ENCODE measurements at regions not wholly inside any gene's neighbourhood (a gene's known extent, or its start where the extent isn't known, plus 50 kb on each side); places are given as distances from the start of the nearest gene placed in this dataset.

- WGBS, 2 experiments (ENCODE audit: extremely low coverage in 1 of 2, insufficient coverage in 1 of 2, insufficient read length in 1 of 2, insufficient replicate concordance in 2 of 2, low coverage in 1 of 2, low lambda C conversion rate in 2 of 2, missing lambda C conversion rate in 1 of 2), result 76% methylated on average over 9 of the region's 9 CpGs; no CpG with 5 or more reads in 1 of the 2 experiments
- no peak overlapping the region for H3K14ac ChIP-seq (ENCODE audit: insufficient read length)
- no peaks in the 10 kb centered on the region for H4K20me1 ChIP-seq (replicated peaks in 1 of 2; ENCODE audit: control insufficient read depth in 1 of 2, insufficient read depth in 2 of 2, low read length in 2 of 2)
- no peak overlapping the region for H4K5ac ChIP-seq (ENCODE audit: insufficient read length, low read depth, low read length)
- H3K56ac ChIP-seq (replicated peaks; ENCODE audit: insufficient read length, low read depth, low read length), result no peak overlapping the region
- H3K79me2 ChIP-seq (ENCODE audit: control insufficient read depth in 1 of 2, insufficient read depth in 2 of 2, low read length in 2 of 2), result no peaks in the 10 kb centered on the region
- H3K4me2 ChIP-seq (ENCODE audit: insufficient read depth in 1 of 2, low read depth in 2 of 2, low read length in 2 of 2), result no peak overlapping the region
- no peaks in the 10 kb centered on the region for H3K23me2 ChIP-seq (ENCODE audit: low read depth, low read length)
- H2AFZ ChIP-seq (ENCODE audit: low read length), result no peak overlapping the region
- H3K18ac ChIP-seq (ENCODE audit: extremely low read depth, low read length), result no peak overlapping the region
- no peak overlapping the region for H2BK20ac ChIP-seq (ENCODE audit: low read length)
- H4K8ac ChIP-seq (ENCODE audit: extremely low read depth, insufficient read depth, low read length), result 0 out of 2 replicates have a peak overlapping the region, but pooled peaks have one; percentile 3
- no peaks in the 10 kb centered on the region; a peak in 1 of 7 replicates for H3K27me3 ChIP-seq (replicated peaks in 1 of 4; ENCODE audit: control insufficient read depth in 3 of 4, extremely low read depth in 1 of 4, insufficient read depth in 3 of 4, low read length in 3 of 4)
- H3K4ac ChIP-seq (replicated peaks; ENCODE audit: insufficient read length, low read depth, low read length), result no peak overlapping the region
- no peak overlapping the region for H2BK120ac ChIP-seq (replicated peaks; ENCODE audit: low read depth, low read length)
- H2BK5ac ChIP-seq (ENCODE audit: low read depth, low read length), result no peak overlapping the region
- no peak overlapping the region for H3K9ac ChIP-seq (replicated peaks in 1 of 4; ENCODE audit: extremely low read depth in 1 of 4, low read depth in 3 of 4, low read length in 3 of 4)
- no peaks in the 10 kb centered on the region for H3K36me3 ChIP-seq (ENCODE audit: control insufficient read depth in 2 of 4, insufficient read depth in 4 of 4, low read length in 3 of 4)
- no peaks in the 10 kb centered on the region for H3K4me1 ChIP-seq (replicated peaks in 1 of 4; ENCODE audit: control insufficient read depth in 3 of 4, insufficient read depth in 4 of 4, low read length in 3 of 4)
- no peak overlapping the region for H2BK12ac ChIP-seq (ENCODE audit: low read depth, low read length)
- no peak overlapping the region for H2BK15ac ChIP-seq (ENCODE audit: low read length)
- no peak overlapping the region for H3K4me3 ChIP-seq (ENCODE audit: extremely low read depth in 1 of 4, insufficient read depth in 2 of 4, low read depth in 3 of 4, low read length in 4 of 4)
- H3K79me1 ChIP-seq (ENCODE audit: low read depth, low read length), result no peaks in the 10 kb centered on the region; the same call in 1 of the 2 replicates
- FAIRE-seq (no peak), DNase-seq (ENCODE audit: low read depth in 1 of 2, low spot score in 2 of 2) (no peak)
- no peak overlapping the region for H2AK5ac ChIP-seq (ENCODE audit: low read depth, low read length)
- H4K91ac ChIP-seq (replicated peaks; ENCODE audit: insufficient read length, low read length), result no peak overlapping the region
- H3K23ac ChIP-seq (ENCODE audit: insufficient read length), result no peak overlapping the region
- H3K27ac ChIP-seq (ENCODE audit: low read depth, low read length), result no peak overlapping the region
- POLR2A ChIA-PET (ENCODE audit: partially characterized antibody), result no interaction called here
- CTCF ChIA-PET (ENCODE audit: partially characterized antibody), result interaction anchor here (0.6 to 1.5 kb wide), 2 partner anchors 11 to 240 kb away, joined by 3 read pairs; no protein-coding TSS in a partner anchor
- no peaks in the 10 kb centered on the region for H3K9me3 ChIP-seq (ENCODE audit: insufficient read depth in 2 of 2, low read depth in 1 of 2, low read length in 1 of 2)
- TF ChIP-seq RNF2 (IDR thresholded peaks at IDR 0.05; ENCODE audit: borderline replicate concordance, low read depth, low read length, missing control alignments, poor library complexity, severe bottlenecking), result no peak
- TF ChIP-seq EGR1 (IDR thresholded peaks at IDR 0.05; ENCODE audit: borderline replicate concordance, low read depth, low read length), result no peak
- TF ChIP-seq TCF12 (IDR thresholded peaks at IDR 0.05; ENCODE audit: low read depth, low read length), result no peak
- no peak for TF ChIP-seq SIRT6 (IDR thresholded peaks at IDR 0.05; ENCODE audit: low read length)
- TF ChIP-seq SRF (IDR thresholded peaks at IDR 0.05; ENCODE audit: low read depth, low read length), result no peak
- no peak for TF ChIP-seq CBX5 (IDR thresholded peaks at IDR 0.05; ENCODE audit: low read depth, low read length)
- no peak for TF ChIP-seq SP1 (IDR thresholded peaks at IDR 0.05; ENCODE audit: low read depth, low read length)
- no peak for TF ChIP-seq BCL11A (IDR thresholded peaks at IDR 0.05; ENCODE audit: low read depth in 2 of 2, low read length in 2 of 2)
- no peak for TF ChIP-seq YY1 (IDR thresholded peaks at IDR 0.05; ENCODE audit: low read depth, low read length)
- TF ChIP-seq ATF2 (IDR thresholded peaks at IDR 0.05; ENCODE audit: low read length), result no peak
- TF ChIP-seq RAD21 (IDR thresholded peaks at IDR 0.05 in 1 of 2, conservative IDR thresholded peaks at IDR 0.05 in 1 of 2; ENCODE audit: low read depth in 2 of 2, low read length in 2 of 2), result no peak
- TF ChIP-seq RBBP5 (IDR thresholded peaks at IDR 0.05; ENCODE audit: borderline replicate concordance, low read depth, low read length), result no peak
- no peak for TF ChIP-seq GABPA (IDR thresholded peaks at IDR 0.05; ENCODE audit: borderline replicate concordance, insufficient read depth, low read length)
Observed at GRCh38 chr15:31250033-31250432, 76.6 kb upstream of the KLF13 start.
